ENCODE measurements at regions not wholly inside any gene's neighbourhood (a gene's known extent, or its start where the extent isn't known, plus 50 kb on each side); places are given as distances from the start of the nearest gene placed in this dataset.

DNA sequence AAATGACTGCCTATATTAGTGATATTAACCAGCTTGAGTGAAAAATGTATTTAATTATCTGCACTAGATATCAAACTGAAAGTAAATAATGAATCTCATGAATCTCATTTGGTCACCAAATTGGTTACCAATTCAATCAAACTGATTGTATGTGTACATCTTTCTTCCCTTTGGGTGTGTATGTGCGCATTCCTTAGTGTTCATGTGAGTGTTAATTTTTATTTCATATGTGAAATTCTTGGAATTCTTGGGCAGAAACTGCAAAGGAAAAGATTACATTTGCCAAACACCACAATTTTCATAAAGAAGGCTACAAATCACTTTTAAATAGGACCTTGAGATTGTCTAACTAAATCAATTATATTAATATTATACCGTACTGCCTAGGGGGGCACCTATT is 648.4 kb upstream of the MARCKS start:
- TF ChIP-seq, protein P1, sequence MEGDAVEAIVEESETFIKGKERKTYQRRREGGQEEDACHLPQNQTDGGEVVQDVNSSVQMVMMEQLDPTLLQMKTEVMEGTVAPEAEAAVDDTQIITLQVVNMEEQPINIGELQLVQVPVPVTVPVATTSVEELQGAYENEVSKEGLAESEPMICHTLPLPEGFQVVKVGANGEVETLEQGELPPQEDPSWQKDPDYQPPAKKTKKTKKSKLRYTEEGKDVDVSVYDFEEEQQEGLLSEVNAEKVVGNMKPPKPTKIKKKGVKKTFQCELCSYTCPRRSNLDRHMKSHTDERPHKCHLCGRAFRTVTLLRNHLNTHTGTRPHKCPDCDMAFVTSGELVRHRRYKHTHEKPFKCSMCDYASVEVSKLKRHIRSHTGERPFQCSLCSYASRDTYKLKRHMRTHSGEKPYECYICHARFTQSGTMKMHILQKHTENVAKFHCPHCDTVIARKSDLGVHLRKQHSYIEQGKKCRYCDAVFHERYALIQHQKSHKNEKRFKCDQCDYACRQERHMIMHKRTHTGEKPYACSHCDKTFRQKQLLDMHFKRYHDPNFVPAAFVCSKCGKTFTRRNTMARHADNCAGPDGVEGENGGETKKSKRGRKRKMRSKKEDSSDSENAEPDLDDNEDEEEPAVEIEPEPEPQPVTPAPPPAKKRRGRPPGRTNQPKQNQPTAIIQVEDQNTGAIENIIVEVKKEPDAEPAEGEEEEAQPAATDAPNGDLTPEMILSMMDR (IDR thresholded peaks at IDR 0.05) = no peak
- no peak for TF ChIP-seq POLR2A (IDR thresholded peaks at IDR 0.05)
